Panc1 (cell line): ENCODE measurements at regions not wholly inside any gene's neighbourhood (a gene's known extent, or its start where the extent isn't known, plus 50 kb on each side); places are given as distances from the start of the nearest gene placed in this dataset.

Experiments
- CTCF ChIP-seq: fragments of 450-650 bp; IDR thresholded peaks from 2 replicates; pipeline ENCODE4 v1.5.1; 2017; ENCODE audit warnings: mild to moderate bottlenecking
- POLR2AphosphoS5 ChIP-seq: IDR thresholded peaks from 2 replicates; pipeline ENCODE4 v1.6.1; 2012; ENCODE audit warnings: mild to moderate bottlenecking, low read depth, low read length, moderate library complexity
- REST ChIP-seq, 2 experiments: IDR thresholded peaks; 2 replicates each; pipeline ENCODE4 v1.6.1; 2011 to 2012; ENCODE audit warnings: low read depth in 2 of 2, control low read depth in 1 of 2, low read length in 1 of 2, mild to moderate bottlenecking in 1 of 2, moderate library complexity in 1 of 2; ENCODE audit not compliant: insufficient read depth in 1 of 2
- SIN3A ChIP-seq: IDR thresholded peaks from 2 replicates; pipeline ENCODE4 v1.6.1; 2012; ENCODE audit warnings: low read depth, mild to moderate bottlenecking, low read length, moderate library complexity, borderline replicate concordance; ENCODE audit not compliant: insufficient read depth

GRCh38 chr9:86642721-86643120 lies 288.5 kb upstream of the TUT7 start:
- TF ChIP-seq CTCF (no peak), POLR2AphosphoS5 (no peak), SIN3A (no peak), REST (IDR thresholded peaks at IDR 0.05; ENCODE audit: insufficient read depth in 1 of 2, low read depth in 2 of 2, low read length in 1 of 2) (no peak)
